HG03280 (cell line): ENCODE measurements at regions not wholly inside any gene's neighbourhood (a gene's known extent, or its start where the extent isn't known, plus 50 kb on each side); places are given as distances from the start of the nearest gene placed in this dataset.
"Not testable (repeated sequence)": the region's sequence is repeated elsewhere in the genome, so short reads cannot be mapped to it uniquely, and the experiment has no call there.

Source experiments
- ATAC-seq: cut with Tn5 transposase; IDR thresholded peaks from one replicate; pipeline ENCODE4 v1.9.1; 2021; ENCODE audit warnings: mild to moderate bottlenecking, moderate library complexity; ENCODE audit not compliant: unreplicated experiment

DNA sequence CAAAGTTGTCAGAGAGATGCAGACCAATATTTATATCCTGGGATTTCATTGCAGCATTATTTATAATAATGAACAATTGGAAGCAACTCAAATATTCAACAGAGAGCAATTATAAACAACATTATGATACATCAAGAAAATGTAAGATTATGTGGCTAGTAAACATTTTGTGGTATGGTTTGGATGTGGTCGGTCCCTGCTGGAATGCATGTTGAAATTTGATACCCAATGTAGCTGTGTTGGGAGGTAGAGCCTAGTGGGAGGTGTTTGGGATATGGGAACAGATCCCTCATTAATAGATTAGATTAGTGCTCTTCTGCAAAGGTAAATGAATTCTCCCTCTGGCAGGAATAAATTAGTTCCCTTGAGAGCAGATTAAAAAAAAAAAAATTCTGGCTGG lies 350.9 kb downstream of the ANKRD30A start:
- no peak for ATAC-seq

GRCh38 chr10:37474645-37475044 lies 349.2 kb downstream of the ANKRD30A start:
- no peak for ATAC-seq

DNA sequence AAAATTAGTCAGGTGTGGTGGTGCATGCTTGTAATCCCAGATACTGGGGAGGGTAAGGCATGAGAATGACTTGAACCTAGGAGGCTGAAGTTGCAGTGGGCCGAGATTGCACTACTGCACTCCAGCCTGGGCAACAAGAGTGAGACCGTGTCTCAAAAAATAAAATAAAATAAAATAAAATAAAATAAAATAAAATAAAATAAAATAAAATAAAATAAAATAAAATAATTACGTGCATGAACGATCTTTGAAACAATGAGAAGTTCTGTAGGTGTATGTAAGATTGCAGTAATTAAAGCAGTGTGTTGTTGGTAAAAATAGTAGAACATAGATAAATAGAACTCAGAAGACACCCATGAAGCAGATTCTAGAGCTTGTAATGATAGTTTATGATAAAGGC lies 348.5 kb downstream of the ANKRD30A start:
- no peak for ATAC-seq

- ATAC-seq: no peak
Measured at GRCh38 chr10:37467246-37467645, 341.8 kb downstream of the ANKRD30A start.

GRCh38 chr10:37456456-37456855 lies 331.1 kb downstream of the ANKRD30A start:
- no peak for ATAC-seq

DNA sequence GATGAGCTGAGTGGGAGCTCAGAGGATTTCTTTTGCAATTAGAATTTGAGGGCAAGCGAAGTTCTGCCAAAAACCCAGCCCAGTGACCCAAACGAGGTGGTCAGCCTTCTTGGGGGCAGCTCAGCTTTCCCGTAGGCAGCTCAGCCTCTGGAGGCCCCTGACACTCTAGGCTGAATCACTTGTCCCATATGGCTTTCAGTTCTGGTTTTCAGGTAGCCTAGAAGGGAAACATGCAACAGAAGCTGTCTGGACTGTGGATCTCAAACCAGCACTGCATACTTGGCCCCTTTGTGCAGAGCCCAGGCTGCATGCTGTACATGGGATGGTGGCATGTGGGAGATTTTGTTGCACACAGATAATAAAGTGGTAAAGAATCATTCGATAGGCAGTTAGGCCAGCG lies 322.8 kb downstream of the ANKRD30A start:
- no peak for ATAC-seq

DNA sequence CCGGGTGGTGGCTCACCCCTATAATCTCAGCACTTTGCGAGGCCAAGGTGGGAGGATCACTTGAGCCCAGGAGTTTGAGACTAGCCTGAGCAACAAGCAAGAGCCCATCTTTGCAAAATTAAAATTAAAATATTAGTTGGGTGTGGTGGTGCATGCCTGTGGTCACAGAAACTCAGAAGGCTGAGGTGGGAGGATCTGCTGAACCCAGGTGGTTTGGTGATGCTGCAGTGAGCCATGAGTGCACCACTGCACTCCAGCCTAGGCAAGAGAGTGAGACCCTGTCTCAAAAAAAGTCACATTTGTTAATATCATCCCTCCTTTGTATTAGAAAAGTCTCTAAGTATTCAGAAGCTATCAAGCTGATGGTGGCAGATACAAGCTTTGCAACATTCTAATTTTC lies 317.5 kb downstream of the ANKRD30A start:
- no peak for ATAC-seq

GRCh38 chr10:37441224-37441623 lies 315.8 kb downstream of the ANKRD30A start:
- ATAC-seq: not testable (repeated sequence)

DNA sequence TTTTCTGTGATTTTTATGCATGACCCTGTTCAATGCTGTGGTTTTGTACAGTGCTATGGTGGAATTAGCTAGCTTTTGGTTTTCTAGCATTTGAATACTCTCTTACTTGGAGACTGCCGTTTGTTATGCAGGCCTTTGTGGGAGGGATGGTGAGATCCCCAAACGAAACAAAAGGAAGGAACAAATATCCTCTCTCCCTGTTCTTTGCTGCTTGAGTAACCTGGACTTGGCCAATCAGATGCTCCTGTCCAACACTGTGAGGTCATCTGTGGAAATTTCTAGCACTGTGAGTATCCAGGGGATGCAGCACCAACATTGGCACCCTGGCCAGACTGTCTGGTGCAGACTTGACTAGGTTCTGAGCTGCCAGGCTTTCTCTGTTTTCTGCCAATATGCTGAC lies 314.4 kb downstream of the ANKRD30A start:
- no peak for ATAC-seq

- ATAC-seq: peak; percentile 54
Measured at GRCh38 chr10:37436357-37436756, 311.0 kb downstream of the ANKRD30A start.

DNA sequence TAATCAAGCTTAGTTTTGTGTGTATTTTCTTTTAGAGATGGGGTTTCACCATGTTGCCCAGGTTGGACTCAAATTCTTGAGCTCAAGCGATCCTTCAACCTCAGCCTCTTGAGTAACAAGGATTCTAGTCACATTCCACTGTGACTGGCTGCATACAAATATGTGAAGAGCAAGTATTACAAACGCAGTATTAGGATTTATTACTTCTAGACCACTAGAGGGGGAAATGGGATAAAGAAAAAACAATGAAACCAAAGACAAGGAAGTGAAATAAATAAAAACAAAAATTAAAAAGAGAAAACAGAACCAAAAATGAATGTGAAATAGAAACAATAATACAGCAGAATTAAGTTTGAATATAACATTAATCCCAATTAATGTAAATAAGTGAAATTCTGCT lies 308.7 kb downstream of the ANKRD30A start:
- ATAC-seq: peak; percentile 71
